Neural progenitor cell (in vitro differentiated cells): ENCODE measurements at regions not wholly inside any gene's neighbourhood (a gene's known extent, or its start where the extent isn't known, plus 50 kb on each side); places are given as distances from the start of the nearest gene placed in this dataset.

Experiments used
- EZH2 ChIP-seq: fragments of 200-600 bp; sonication (generic); IDR thresholded peaks from 2 replicates; pipeline ENCODE4 v1.6.1; 2017; ENCODE audit warnings: antibody characterized with exemption, mild to moderate bottlenecking, moderate library complexity
- EZH2phosphoT487 ChIP-seq: fragments of 200-600 bp; sonication (generic); IDR thresholded peaks from 2 replicates; pipeline ENCODE4 v1.6.1; 2017; ENCODE audit warnings: antibody characterized with exemption
- TF ChIP-seq, protein P1 (sequence below): fragments of 200-600 bp; sonication (generic); IDR thresholded peaks from 2 replicates; pipeline ENCODE4 v1.5.1; 2017; ENCODE audit warnings: antibody characterized with exemption, mild to moderate bottlenecking

DNA sequence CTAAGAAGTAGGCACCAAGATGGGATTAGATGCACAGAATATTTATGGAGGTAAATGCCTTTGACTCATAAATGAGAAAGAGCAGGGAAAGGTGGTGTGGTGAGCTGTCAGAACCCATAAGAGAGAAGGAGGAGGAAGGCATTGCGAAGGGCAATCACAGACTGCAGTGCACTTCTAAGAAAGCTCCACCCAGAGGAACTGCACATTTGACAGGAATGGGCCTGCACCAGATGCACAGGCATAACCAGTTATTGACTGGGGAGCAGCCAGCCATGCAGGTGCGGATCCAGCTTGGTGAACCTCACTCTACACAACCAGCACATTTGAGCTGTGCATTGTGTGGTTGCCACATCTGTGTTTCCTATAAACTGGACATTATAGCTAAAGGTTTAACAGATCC lies 62.2 kb upstream of the L3MBTL4 start:
- TF ChIP-seq, protein P1, sequence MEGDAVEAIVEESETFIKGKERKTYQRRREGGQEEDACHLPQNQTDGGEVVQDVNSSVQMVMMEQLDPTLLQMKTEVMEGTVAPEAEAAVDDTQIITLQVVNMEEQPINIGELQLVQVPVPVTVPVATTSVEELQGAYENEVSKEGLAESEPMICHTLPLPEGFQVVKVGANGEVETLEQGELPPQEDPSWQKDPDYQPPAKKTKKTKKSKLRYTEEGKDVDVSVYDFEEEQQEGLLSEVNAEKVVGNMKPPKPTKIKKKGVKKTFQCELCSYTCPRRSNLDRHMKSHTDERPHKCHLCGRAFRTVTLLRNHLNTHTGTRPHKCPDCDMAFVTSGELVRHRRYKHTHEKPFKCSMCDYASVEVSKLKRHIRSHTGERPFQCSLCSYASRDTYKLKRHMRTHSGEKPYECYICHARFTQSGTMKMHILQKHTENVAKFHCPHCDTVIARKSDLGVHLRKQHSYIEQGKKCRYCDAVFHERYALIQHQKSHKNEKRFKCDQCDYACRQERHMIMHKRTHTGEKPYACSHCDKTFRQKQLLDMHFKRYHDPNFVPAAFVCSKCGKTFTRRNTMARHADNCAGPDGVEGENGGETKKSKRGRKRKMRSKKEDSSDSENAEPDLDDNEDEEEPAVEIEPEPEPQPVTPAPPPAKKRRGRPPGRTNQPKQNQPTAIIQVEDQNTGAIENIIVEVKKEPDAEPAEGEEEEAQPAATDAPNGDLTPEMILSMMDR: no peak
- TF ChIP-seq EZH2 (no peak), EZH2phosphoT487 (no peak)
